ENCODE measurements at regions not wholly inside any gene's neighbourhood (a gene's known extent, or its start where the extent isn't known, plus 50 kb on each side); places are given as distances from the start of the nearest gene placed in this dataset.

GRCh38 chr7:15747712-15748111 lies 61.2 kb upstream of the MEOX2 start:
- TF ChIP-seq CTCF (IDR thresholded peaks at IDR 0.05; ENCODE audit: borderline replicate concordance, extremely low read depth, low read length, poor library complexity, severe bottlenecking) (no peak), EZH2 (IDR thresholded peaks at IDR 0.05; ENCODE audit: borderline replicate concordance, low read depth, low read length, severe bottlenecking) (no peak)
